ENCODE measurements at regions not wholly inside any gene's neighbourhood (a gene's known extent, or its start where the extent isn't known, plus 50 kb on each side); places are given as distances from the start of the nearest gene placed in this dataset.

- no peak for DNase-seq
Measured at GRCh38 chr11:104404231-104405175, 240.6 kb upstream of the PDGFD start.

GRCh38 chr11:104402812-104403521, 239.0 kb upstream of the PDGFD start:
- DNase-seq, result no peak

GRCh38 chr11:104394508-104394907, 230.6 kb upstream of the PDGFD start:
- DNase-seq, result no peak

GRCh38 chr11:104390651-104391050, 226.7 kb upstream of the PDGFD start:
- no peak for DNase-seq

- no peak for DNase-seq
Measured at GRCh38 chr11:104385884-104386283, 221.9 kb upstream of the PDGFD start.

- DNase-seq, result no peak
Measured at GRCh38 chr11:104380358-104380757, 216.4 kb upstream of the PDGFD start.

GRCh38 chr11:104372111-104372510, 208.2 kb upstream of the PDGFD start:
- DNase-seq, result no peak

- DNase-seq, result no peak
Measured at GRCh38 chr11:104370478-104370877, 206.5 kb upstream of the PDGFD start.

GRCh38 chr11:104369761-104370160, 205.8 kb upstream of the PDGFD start:
- DNase-seq, result no peak

GRCh38 chr11:104366321-104366734, 202.4 kb upstream of the PDGFD start:
- no peak for DNase-seq

- DNase-seq, result no peak
Measured at GRCh38 chr11:104365676-104366075, 201.7 kb upstream of the PDGFD start.

- no peak for DNase-seq
Measured at GRCh38 chr11:104361975-104362374, 198.0 kb upstream of the PDGFD start.

GRCh38 chr11:104352036-104352435, 188.1 kb upstream of the PDGFD start:
- DNase-seq, result no peak

GRCh38 chr11:104343578-104343977, 179.6 kb upstream of the PDGFD start:
- peak; percentile 73 for DNase-seq

GRCh38 chr11:104340590-104340989, 176.6 kb upstream of the PDGFD start:
- no peak for DNase-seq

- no peak for DNase-seq
Measured at GRCh38 chr11:104339380-104339831, 175.5 kb upstream of the PDGFD start.

- DNase-seq, result no peak
Measured at GRCh38 chr11:104338186-104338585, 174.2 kb upstream of the PDGFD start.

GRCh38 chr11:104337273-104337672, 173.3 kb upstream of the PDGFD start:
- no peak for DNase-seq

- DNase-seq, result no peak
Measured at GRCh38 chr11:104333977-104334376, 170.0 kb upstream of the PDGFD start.

- no peak for DNase-seq
Measured at GRCh38 chr11:104332110-104332509, 168.2 kb upstream of the PDGFD start.

GRCh38 chr11:104329078-104329665, 165.2 kb upstream of the PDGFD start:
- DNase-seq, result no peak

- DNase-seq, result no peak
Measured at GRCh38 chr11:104328512-104328907, 164.6 kb upstream of the PDGFD start.

GRCh38 chr11:104327861-104328511, 164.0 kb upstream of the PDGFD start:
- DNase-seq, result no peak
